HG02610 (cell line): ENCODE measurements at regions not wholly inside any gene's neighbourhood (a gene's known extent, or its start where the extent isn't known, plus 50 kb on each side); places are given as distances from the start of the nearest gene placed in this dataset.

Experiments
- ATAC-seq: cut with Tn5 transposase; IDR thresholded peaks from one replicate; pipeline ENCODE4 v1.9.1; 2021; ENCODE audit warnings: mild to moderate bottlenecking, moderate library complexity; ENCODE audit not compliant: unreplicated experiment

GRCh38 chr12:92583910-92584309, 118.9 kb upstream of the PLEKHG7 start:
- ATAC-seq = no peak

GRCh38 chr12:92582893-92583292, 119.9 kb upstream of the PLEKHG7 start:
- no peak for ATAC-seq

- ATAC-seq = no peak
Observed at GRCh38 chr12:92582475-92582874, 120.3 kb upstream of the PLEKHG7 start.

GRCh38 chr12:92581604-92582003, 121.2 kb upstream of the PLEKHG7 start:
- ATAC-seq = no peak

- ATAC-seq = no peak
Observed at GRCh38 chr12:92574911-92575570, 127.7 kb upstream of the PLEKHG7 start.

- ATAC-seq = no peak
Observed at GRCh38 chr12:92574051-92574783, 128.6 kb upstream of the PLEKHG7 start.

GRCh38 chr12:92573104-92573503, 129.7 kb upstream of the PLEKHG7 start:
- ATAC-seq = no peak

- ATAC-seq = no peak
Observed at GRCh38 chr12:92571844-92572543, 130.8 kb upstream of the PLEKHG7 start.

- no peak for ATAC-seq
Observed at GRCh38 chr12:92571169-92571568, 131.6 kb upstream of the PLEKHG7 start.

- ATAC-seq = peak; percentile 83
Observed at GRCh38 chr12:92570056-92570753, 132.6 kb upstream of the PLEKHG7 start.

GRCh38 chr12:92568691-92569090, 134.1 kb upstream of the PLEKHG7 start:
- no peak for ATAC-seq

GRCh38 chr12:92566448-92567019, 136.3 kb upstream of the PLEKHG7 start:
- ATAC-seq = no peak

- no peak for ATAC-seq
Observed at GRCh38 chr12:92563819-92564218, 139.0 kb upstream of the PLEKHG7 start.

- ATAC-seq = no peak
Observed at GRCh38 chr12:92562063-92562734, 140.6 kb upstream of the PLEKHG7 start.

- ATAC-seq = no peak
Observed at GRCh38 chr12:92561543-92561899, 141.3 kb upstream of the PLEKHG7 start.

- no peak for ATAC-seq
Observed at GRCh38 chr12:92560713-92561542, 141.9 kb upstream of the PLEKHG7 start.

- peak; percentile 30 for ATAC-seq
Observed at GRCh38 chr12:92558806-92559205, 144.0 kb upstream of the PLEKHG7 start.

- peak; percentile 18 for ATAC-seq
Observed at GRCh38 chr12:92558215-92558773, 144.5 kb upstream of the PLEKHG7 start.

- ATAC-seq = no peak
Observed at GRCh38 chr12:92557422-92557724, 145.4 kb upstream of the PLEKHG7 start.
